ENCODE measurements at regions not wholly inside any gene's neighbourhood (a gene's known extent, or its start where the extent isn't known, plus 50 kb on each side); places are given as distances from the start of the nearest gene placed in this dataset.

- no peak for TF ChIP-seq CTCF (IDR thresholded peaks at IDR 0.05; ENCODE audit: extremely low read depth, insufficient read depth, missing control alignments)
- peak; percentile 84 for DNase-seq (ENCODE audit: low spot score)
- in situ Hi-C loops (cut with MboI; ENCODE audit: low pct_unique_long_range_greater_than_20kb, low sequenced_read_pairs, unreplicated experiment), result no loop called here
Observed at GRCh38 chr3:193865339-193865738, 270.6 kb upstream of the HES1 start.

GRCh38 chr3:193865896-193866480 lies 270.0 kb upstream of the HES1 start:
- in situ Hi-C loops (cut with MboI; ENCODE audit: low pct_unique_long_range_greater_than_20kb, low sequenced_read_pairs, unreplicated experiment), result no loop called here
- DNase-seq (ENCODE audit: low spot score), result no peak
- no peak for TF ChIP-seq CTCF (IDR thresholded peaks at IDR 0.05; ENCODE audit: extremely low read depth, insufficient read depth, missing control alignments)

GRCh38 chr3:193868590-193868989 lies 267.4 kb upstream of the HES1 start:
- no peak for TF ChIP-seq CTCF (IDR thresholded peaks at IDR 0.05; ENCODE audit: extremely low read depth, insufficient read depth, missing control alignments)
- in situ Hi-C loops (cut with MboI; ENCODE audit: low pct_unique_long_range_greater_than_20kb, low sequenced_read_pairs, unreplicated experiment), result no loop called here
- DNase-seq (ENCODE audit: low spot score), result no peak

- no peak for TF ChIP-seq CTCF (IDR thresholded peaks at IDR 0.05; ENCODE audit: extremely low read depth, insufficient read depth, missing control alignments)
- in situ Hi-C loops (cut with MboI; ENCODE audit: low pct_unique_long_range_greater_than_20kb, low sequenced_read_pairs, unreplicated experiment), result no loop called here
- no peak for DNase-seq (ENCODE audit: low spot score)
Observed at GRCh38 chr3:193869221-193870201, 266.4 kb upstream of the HES1 start.

- TF ChIP-seq CTCF (IDR thresholded peaks at IDR 0.05; ENCODE audit: extremely low read depth, insufficient read depth, missing control alignments), result no peak
- no peak for DNase-seq (ENCODE audit: low spot score)
- in situ Hi-C loops (cut with MboI; ENCODE audit: low pct_unique_long_range_greater_than_20kb, low sequenced_read_pairs, unreplicated experiment), result no loop called here
Observed at GRCh38 chr3:193870376-193871219, 265.4 kb upstream of the HES1 start.

- no peak for DNase-seq (ENCODE audit: low spot score)
- TF ChIP-seq CTCF (IDR thresholded peaks at IDR 0.05; ENCODE audit: extremely low read depth, insufficient read depth, missing control alignments), result no peak
Observed at GRCh38 chr3:193871220-193871485, 264.8 kb upstream of the HES1 start.

More at GRCh38 chr3:193871220-193871485, 264.8 kb upstream of the HES1 start:
- in situ Hi-C loops (cut with MboI; ENCODE audit: low pct_unique_long_range_greater_than_20kb, low sequenced_read_pairs, unreplicated experiment), result no loop called here

All from GM13977 (cell line).